Liver (tissue), 3 donors: ENCODE measurements at regions not wholly inside any gene's neighbourhood (a gene's known extent, or its start where the extent isn't known, plus 50 kb on each side); places are given as distances from the start of the nearest gene placed in this dataset.

Source experiments
- EGR1 ChIP-seq, 2 donors: IDR thresholded peaks; 2 replicates each; pipeline ENCODE4 v1.6.1; 2016 to 2018; ENCODE audit warnings: antibody characterized with exemption in 2 of 2, low read depth in 2 of 2
- GABPA ChIP-seq, 2 donors: IDR thresholded peaks in 1 of 2; conservative IDR thresholded peaks in 1 of 2; 2 replicates each; pipeline ENCODE4 v1.6.1; 2016; ENCODE audit warnings: antibody characterized with exemption in 2 of 2, mild to moderate bottlenecking in 1 of 2, moderate library complexity in 1 of 2
- HNF4A ChIP-seq, 2 donors: conservative IDR thresholded peaks; 2 replicates each; pipeline ENCODE4 v1.6.1; 2016; ENCODE audit warnings: antibody characterized with exemption in 2 of 2, mild to moderate bottlenecking in 2 of 2
- HNF4G ChIP-seq: IDR thresholded peaks from 2 replicates; pipeline ENCODE4 v1.6.1; 2016; ENCODE audit warnings: antibody characterized with exemption
- RAD21 ChIP-seq, 2 donors: IDR thresholded peaks; 2 replicates each; pipeline ENCODE4 v1.6.1; 2016; ENCODE audit warnings: antibody characterized with exemption in 2 of 2, mild to moderate bottlenecking in 2 of 2
- SP1 ChIP-seq: IDR thresholded peaks from 2 replicates; pipeline ENCODE4 v1.6.1; 2018; ENCODE audit warnings: antibody characterized with exemption, mild to moderate bottlenecking
- TAF1 ChIP-seq: conservative IDR thresholded peaks from 2 replicates; pipeline ENCODE4 v1.6.1; 2016; ENCODE audit warnings: antibody characterized with exemption, mild to moderate bottlenecking
- YY1 ChIP-seq: IDR thresholded peaks from 2 replicates; pipeline ENCODE4 v1.6.1; 2016; ENCODE audit warnings: antibody characterized with exemption, mild to moderate bottlenecking
- TF ChIP-seq, protein P1 (sequence below): fragments of 150-350 bp; IDR thresholded peaks from 2 replicates; pipeline ENCODE4 v1.5.1; 2017; ENCODE audit warnings: improper control_type of control experiment, low read depth, low read length; ENCODE audit not compliant: missing input control
- TF ChIP-seq, protein P2 (sequence below): IDR thresholded peaks from 2 replicates; pipeline ENCODE4 v1.6.1; 2016; ENCODE audit warnings: antibody characterized with exemption
- TF ChIP-seq, protein P3 (sequence below): IDR thresholded peaks from 2 replicates; pipeline ENCODE4 v1.6.1; 2016; ENCODE audit warnings: antibody characterized with exemption, mild to moderate bottlenecking
- TF ChIP-seq, protein P4 (sequence below): IDR thresholded peaks from 2 replicates; pipeline ENCODE4 v1.6.1; 2016; ENCODE audit warnings: antibody characterized with exemption
- donor health status: healthy.
- donor health status: healthy.

DNA sequence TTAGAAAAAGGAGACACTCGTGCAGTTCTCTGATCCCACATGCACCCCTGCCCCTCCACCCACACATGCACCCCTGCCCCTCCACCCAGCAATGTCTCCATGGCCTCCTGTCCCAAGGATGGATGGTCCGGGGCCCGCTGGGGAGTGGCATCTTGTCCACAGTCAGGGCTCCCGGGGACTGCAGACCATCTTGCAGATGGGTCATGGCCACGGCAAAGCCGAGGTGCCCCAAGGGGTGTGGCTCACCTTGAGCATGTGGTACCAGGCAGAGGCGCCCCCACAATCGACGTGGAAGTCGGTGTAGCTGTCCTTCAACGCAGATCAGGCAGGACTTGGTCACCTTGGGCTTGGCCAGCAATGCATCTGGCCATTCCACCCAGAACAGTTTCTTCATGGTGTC lies 216.7 kb downstream of the TUBA3C start:
- TF ChIP-seq, protein P1, sequence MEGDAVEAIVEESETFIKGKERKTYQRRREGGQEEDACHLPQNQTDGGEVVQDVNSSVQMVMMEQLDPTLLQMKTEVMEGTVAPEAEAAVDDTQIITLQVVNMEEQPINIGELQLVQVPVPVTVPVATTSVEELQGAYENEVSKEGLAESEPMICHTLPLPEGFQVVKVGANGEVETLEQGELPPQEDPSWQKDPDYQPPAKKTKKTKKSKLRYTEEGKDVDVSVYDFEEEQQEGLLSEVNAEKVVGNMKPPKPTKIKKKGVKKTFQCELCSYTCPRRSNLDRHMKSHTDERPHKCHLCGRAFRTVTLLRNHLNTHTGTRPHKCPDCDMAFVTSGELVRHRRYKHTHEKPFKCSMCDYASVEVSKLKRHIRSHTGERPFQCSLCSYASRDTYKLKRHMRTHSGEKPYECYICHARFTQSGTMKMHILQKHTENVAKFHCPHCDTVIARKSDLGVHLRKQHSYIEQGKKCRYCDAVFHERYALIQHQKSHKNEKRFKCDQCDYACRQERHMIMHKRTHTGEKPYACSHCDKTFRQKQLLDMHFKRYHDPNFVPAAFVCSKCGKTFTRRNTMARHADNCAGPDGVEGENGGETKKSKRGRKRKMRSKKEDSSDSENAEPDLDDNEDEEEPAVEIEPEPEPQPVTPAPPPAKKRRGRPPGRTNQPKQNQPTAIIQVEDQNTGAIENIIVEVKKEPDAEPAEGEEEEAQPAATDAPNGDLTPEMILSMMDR = no peak
- TF ChIP-seq RAD21 (IDR thresholded peaks at IDR 0.05) (no peak), HNF4A (conservative IDR thresholded peaks at IDR 0.05) (no peak), TAF1 (no peak), HNF4G (no peak), GABPA (IDR thresholded peaks at IDR 0.05 in 1 of 2, conservative IDR thresholded peaks at IDR 0.05 in 1 of 2) (no peak), YY1 (no peak), SP1 (no peak), EGR1 (IDR thresholded peaks at IDR 0.05; ENCODE audit: low read depth in 2 of 2) (no peak)
- TF ChIP-seq, protein P2, sequence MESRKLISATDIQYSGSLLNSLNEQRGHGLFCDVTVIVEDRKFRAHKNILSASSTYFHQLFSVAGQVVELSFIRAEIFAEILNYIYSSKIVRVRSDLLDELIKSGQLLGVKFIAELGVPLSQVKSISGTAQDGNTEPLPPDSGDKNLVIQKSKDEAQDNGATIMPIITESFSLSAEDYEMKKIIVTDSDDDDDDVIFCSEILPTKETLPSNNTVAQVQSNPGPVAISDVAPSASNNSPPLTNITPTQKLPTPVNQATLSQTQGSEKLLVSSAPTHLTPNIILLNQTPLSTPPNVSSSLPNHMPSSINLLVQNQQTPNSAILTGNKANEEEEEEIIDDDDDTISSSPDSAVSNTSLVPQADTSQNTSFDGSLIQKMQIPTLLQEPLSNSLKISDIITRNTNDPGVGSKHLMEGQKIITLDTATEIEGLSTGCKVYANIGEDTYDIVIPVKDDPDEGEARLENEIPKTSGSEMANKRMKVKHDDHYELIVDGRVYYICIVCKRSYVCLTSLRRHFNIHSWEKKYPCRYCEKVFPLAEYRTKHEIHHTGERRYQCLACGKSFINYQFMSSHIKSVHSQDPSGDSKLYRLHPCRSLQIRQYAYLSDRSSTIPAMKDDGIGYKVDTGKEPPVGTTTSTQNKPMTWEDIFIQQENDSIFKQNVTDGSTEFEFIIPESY = no peak
- TF ChIP-seq, protein P3, sequence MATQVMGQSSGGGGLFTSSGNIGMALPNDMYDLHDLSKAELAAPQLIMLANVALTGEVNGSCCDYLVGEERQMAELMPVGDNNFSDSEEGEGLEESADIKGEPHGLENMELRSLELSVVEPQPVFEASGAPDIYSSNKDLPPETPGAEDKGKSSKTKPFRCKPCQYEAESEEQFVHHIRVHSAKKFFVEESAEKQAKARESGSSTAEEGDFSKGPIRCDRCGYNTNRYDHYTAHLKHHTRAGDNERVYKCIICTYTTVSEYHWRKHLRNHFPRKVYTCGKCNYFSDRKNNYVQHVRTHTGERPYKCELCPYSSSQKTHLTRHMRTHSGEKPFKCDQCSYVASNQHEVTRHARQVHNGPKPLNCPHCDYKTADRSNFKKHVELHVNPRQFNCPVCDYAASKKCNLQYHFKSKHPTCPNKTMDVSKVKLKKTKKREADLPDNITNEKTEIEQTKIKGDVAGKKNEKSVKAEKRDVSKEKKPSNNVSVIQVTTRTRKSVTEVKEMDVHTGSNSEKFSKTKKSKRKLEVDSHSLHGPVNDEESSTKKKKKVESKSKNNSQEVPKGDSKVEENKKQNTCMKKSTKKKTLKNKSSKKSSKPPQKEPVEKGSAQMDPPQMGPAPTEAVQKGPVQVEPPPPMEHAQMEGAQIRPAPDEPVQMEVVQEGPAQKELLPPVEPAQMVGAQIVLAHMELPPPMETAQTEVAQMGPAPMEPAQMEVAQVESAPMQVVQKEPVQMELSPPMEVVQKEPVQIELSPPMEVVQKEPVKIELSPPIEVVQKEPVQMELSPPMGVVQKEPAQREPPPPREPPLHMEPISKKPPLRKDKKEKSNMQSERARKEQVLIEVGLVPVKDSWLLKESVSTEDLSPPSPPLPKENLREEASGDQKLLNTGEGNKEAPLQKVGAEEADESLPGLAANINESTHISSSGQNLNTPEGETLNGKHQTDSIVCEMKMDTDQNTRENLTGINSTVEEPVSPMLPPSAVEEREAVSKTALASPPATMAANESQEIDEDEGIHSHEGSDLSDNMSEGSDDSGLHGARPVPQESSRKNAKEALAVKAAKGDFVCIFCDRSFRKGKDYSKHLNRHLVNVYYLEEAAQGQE = no peak
- TF ChIP-seq, protein P4, sequence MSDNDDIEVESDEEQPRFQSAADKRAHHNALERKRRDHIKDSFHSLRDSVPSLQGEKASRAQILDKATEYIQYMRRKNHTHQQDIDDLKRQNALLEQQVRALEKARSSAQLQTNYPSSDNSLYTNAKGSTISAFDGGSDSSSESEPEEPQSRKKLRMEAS = no peak
